ENCODE measurements at regions not wholly inside any gene's neighbourhood (a gene's known extent, or its start where the extent isn't known, plus 50 kb on each side); places are given as distances from the start of the nearest gene placed in this dataset.

DNA sequence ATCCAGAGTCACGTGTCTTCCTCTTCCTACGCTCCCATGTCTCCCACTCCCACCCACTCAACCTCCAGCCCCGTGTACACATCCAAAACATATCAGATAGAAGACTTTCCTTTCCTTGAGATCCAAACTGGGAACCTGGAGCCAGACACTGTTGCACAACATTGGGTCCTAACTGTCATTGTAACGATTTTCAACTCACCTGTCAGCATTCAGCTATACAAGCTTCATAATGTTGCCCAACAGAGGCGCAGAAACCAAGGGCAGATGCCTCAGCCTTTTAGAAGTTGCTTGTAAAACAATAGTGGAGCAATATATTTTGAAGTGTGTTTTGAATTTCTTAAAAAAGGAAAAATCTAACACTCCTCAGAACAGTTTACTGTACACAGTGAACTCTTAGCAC is 84.9 kb upstream of the GLIS3 start:
- no peak for DNase-seq (ENCODE audit: low read depth in 2 of 2)

DNA sequence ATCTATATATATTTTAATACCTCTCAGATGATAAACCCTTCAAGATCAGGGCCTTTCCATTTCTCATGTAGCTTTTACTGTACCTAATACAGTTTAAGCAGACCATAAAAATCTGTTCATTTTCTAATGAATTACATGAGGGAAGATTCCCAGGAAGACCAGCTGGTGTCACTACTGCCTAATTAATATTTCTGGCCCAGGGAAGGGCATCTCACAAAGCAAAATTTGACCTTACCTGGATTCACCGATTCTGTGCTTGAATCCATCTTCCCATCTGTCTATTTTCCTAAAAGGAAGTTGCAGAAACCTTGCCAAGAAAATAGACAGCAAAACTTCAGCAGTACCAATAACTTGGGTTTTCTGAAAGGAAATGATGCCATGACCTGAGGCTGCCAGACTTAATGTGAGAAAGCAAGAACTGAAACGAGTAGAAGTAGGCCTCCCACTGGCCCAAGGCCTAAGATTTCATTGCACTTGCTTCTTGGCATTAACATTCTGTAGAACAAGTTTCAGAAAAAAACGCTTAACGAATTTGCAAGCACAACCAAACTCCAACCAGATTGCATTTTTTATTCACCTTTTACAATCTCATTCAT is 83.0 kb upstream of the GLIS3 start:
- DNase-seq (ENCODE audit: low read depth in 2 of 2): no peak

GRCh38 chr9:4381744-4382143 is 81.9 kb upstream of the GLIS3 start:
- DNase-seq (ENCODE audit: low read depth in 2 of 2): no peak

DNA sequence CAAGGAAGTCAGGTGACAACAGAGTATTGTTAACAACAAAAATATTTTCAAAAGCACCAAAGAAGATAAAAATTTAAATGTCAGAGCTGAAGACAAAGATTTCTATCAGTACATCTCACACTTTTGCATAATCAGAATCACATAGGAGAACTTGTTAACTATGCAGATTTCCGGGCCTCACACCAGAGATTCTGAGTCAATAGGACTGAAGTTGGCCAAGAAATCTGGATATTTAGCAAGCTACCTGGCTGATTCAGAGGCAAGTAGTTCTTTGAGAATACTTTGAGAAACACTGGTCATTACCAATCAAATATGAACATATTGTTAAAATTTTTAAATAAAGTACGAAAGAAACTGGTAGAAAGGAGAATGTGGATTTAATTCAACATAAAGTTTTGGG is 80.5 kb upstream of the GLIS3 start:
- DNase-seq (ENCODE audit: low read depth in 2 of 2): no peak

- no peak for DNase-seq (ENCODE audit: low read depth in 2 of 2)
These were observed 75.7 kb upstream of the GLIS3 start for GRCh38 chr9:4375424-4376200.

DNA sequence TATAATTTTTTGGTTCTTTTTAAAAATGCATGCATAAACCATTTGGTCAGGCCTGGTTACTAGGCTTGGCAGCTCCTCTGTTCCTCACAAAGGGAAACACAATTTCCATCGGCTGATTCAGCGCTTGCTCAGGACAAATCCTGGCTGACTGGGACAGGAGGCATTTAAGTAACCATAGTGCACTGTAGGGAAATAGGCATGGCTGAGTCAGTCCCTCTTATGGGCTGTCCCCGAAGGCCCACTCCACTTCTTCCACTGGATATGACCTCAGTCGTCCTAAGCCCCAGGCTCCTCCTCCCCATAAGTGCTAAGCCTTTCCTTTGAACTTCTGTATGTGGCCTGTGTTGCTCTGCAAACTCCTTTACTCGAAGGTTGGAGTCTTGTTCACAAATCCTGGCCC is 71.2 kb upstream of the GLIS3 start:
- no peak for DNase-seq (ENCODE audit: low read depth in 2 of 2)

GRCh38 chr9:4370501-4370900 is 70.6 kb upstream of the GLIS3 start:
- DNase-seq (ENCODE audit: low read depth in 2 of 2): no peak

DNA sequence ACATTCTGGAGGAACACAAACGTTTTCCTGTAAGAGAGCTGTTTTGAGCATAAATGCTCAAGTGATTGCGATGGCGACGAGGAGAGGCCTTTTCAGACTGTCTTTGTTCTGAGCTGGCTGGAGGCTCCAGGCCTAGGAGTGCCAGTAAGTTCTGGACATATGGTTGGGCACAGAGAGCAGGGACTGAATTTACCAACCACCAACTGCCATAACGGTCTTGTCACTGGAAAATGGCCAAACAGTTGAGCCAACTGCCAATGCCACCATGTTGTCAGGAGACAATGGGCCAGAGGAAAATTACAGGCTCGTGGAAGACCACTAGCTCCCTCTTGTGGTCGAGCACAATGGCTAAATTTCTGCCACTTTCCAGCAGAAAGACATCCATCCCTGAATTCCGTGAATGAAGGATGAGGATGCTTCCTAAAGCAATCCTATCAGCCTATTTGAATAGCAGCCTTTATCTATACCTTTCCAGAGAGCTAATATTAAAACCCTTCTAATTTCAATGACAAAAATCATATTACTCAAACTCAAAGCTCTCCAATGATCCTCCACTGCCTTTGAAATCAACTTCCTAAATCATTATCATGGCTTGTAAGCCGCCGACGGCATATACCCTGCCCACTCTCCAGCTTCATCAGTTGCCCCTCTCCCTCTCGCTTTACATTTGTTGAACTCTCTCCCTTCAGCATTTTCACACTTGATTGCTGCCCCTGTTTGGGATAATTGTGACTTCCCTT is 66.9 kb upstream of the GLIS3 start:
- DNase-seq (ENCODE audit: low read depth in 2 of 2): peak in 1 of 2 donors; percentile 23

- DNase-seq (ENCODE audit: low read depth in 2 of 2): no peak
These were observed 65.2 kb upstream of the GLIS3 start for GRCh38 chr9:4365055-4365454.

DNA sequence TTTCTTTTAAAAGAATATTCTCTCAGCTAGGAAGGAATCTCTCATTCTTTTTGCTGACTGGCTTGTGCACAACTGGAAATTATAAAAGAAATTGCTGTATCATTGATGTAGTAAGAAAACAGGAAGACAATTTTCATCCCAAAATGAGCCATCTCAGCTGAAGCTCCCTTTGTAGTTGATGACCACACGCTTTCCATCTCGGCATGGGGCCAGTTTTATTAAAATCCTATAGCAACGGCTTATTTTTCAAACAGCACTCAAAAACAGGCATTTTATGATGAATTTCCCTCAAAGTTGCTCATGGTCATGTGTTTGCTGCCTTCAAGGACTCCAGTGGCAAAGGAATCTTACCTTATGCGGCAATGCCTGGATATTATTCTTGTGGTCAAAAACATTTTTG is 62.4 kb upstream of the GLIS3 start:
- DNase-seq (ENCODE audit: low read depth in 2 of 2): no peak

GRCh38 chr9:4359016-4359415 is 59.1 kb upstream of the GLIS3 start:
- DNase-seq (ENCODE audit: low read depth in 2 of 2): no peak

GRCh38 chr9:4357929-4358328 is 58.1 kb upstream of the GLIS3 start:
- no peak for DNase-seq (ENCODE audit: low read depth in 2 of 2)

GRCh38 chr9:4356306-4356705 is 56.4 kb upstream of the GLIS3 start:
- no peak for DNase-seq (ENCODE audit: low read depth in 2 of 2)

GRCh38 chr9:4353236-4353635 is 53.4 kb upstream of the GLIS3 start:
- DNase-seq (ENCODE audit: low read depth in 2 of 2): no peak

- no peak for DNase-seq (ENCODE audit: low read depth in 2 of 2)
These were observed 50.0 kb upstream of the GLIS3 start for GRCh38 chr9:4349816-4350418.

All from stimulated activated CD4-positive, alpha-beta T cell treated with anti-CD3 and anti-CD28 coated beads, Interleukin-1b, Interleukin-23, amount 100 ng/mL, for 4 hours (primary cell).